NCI-H1092 (cell line): ENCODE measurements at regions not wholly inside any gene's neighbourhood (a gene's known extent, or its start where the extent isn't known, plus 50 kb on each side); places are given as distances from the start of the nearest gene placed in this dataset.

Experiments used
- DNase-seq: peaks from one replicate; lab custom pipeline; 2025; lab: John Stamatoyannopoulos, UW

GRCh38 chrX:34875204-34875603, 67.4 kb upstream of the FAM47B start:
- DNase-seq = peak; percentile 3

GRCh38 chrX:34877436-34877835, 65.2 kb upstream of the FAM47B start:
- DNase-seq = no peak

GRCh38 chrX:34879346-34879745, 63.2 kb upstream of the FAM47B start:
- DNase-seq = no peak

- DNase-seq = no peak
Measured at GRCh38 chrX:34879886-34880285, 62.7 kb upstream of the FAM47B start.

GRCh38 chrX:34880656-34881055, 61.9 kb upstream of the FAM47B start:
- DNase-seq = no peak

- no peak for DNase-seq
Measured at GRCh38 chrX:34881671-34882070, 60.9 kb upstream of the FAM47B start.

GRCh38 chrX:34884817-34885216, 57.8 kb upstream of the FAM47B start:
- DNase-seq = no peak

GRCh38 chrX:34886011-34886410, 56.6 kb upstream of the FAM47B start:
- no peak for DNase-seq

GRCh38 chrX:34891391-34891790, 51.2 kb upstream of the FAM47B start:
- DNase-seq = no peak
